AG09319 (cell line): ENCODE measurements at regions not wholly inside any gene's neighbourhood (a gene's known extent, or its start where the extent isn't known, plus 50 kb on each side); places are given as distances from the start of the nearest gene placed in this dataset.

ENCODE experiments used
- DNase-seq: peaks from one replicate; pipeline ENCODE4 v3.0.0-alpha.2; 2010; ENCODE audit warnings: low read depth; ENCODE audit errors: extremely low read depth
- CTCF ChIP-seq: IDR thresholded peaks from 2 replicates; pipeline ENCODE4 v1.5.1; 2011; ENCODE audit warnings: low read depth, mild to moderate bottlenecking, inconsistent platforms, low read length, moderate library complexity

GRCh38 chr2:105653302-105653701, 91.4 kb upstream of the NCK2 start:
- no peak for DNase-seq
- TF ChIP-seq CTCF: no peak

GRCh38 chr2:105652014-105652796, 92.5 kb upstream of the NCK2 start:
- no peak for DNase-seq
- no peak for TF ChIP-seq CTCF

GRCh38 chr2:105649534-105649933, 95.2 kb upstream of the NCK2 start:
- no peak for DNase-seq
- no peak for TF ChIP-seq CTCF

DNA sequence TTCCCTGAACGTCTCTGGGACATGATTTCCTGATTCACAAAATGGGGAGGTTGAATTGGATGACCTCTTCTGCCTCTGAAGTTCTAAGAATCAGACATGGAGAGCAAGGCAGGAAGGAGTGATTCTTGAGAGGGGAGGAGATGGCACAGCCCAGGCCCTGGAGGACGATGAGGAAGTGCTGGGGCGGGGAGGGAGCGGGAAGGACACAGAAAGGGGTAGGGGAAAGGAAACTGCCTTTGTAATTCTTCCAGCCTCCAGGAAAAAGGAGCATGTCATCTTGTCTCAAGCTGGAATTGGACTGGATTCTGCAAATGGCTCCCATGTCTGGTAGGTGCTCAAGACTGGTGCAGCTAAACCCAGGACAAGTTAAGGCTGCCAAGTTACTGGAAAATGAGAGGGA, 97.0 kb upstream of the NCK2 start:
- TF ChIP-seq CTCF: no peak
- DNase-seq: no peak

- TF ChIP-seq CTCF: no peak
- no peak for DNase-seq
These were observed 98.0 kb upstream of the NCK2 start for GRCh38 chr2:105646774-105647076.

- no peak for DNase-seq
- TF ChIP-seq CTCF: no peak
These were observed 98.6 kb upstream of the NCK2 start for GRCh38 chr2:105645938-105646773.
